PC-9 (cell line): ENCODE measurements at regions not wholly inside any gene's neighbourhood (a gene's known extent, or its start where the extent isn't known, plus 50 kb on each side); places are given as distances from the start of the nearest gene placed in this dataset.

Experiments
- BruUV-seq: library from RNA; stranded (reverse); fragments of 400-500 nt; replicated peaks from 2 replicates; lab custom pipeline; 2021; lab: Mats Ljungman, UMichigan
- CTCF ChIA-PET: fragments of 300-600 bp; sonication (Branson Sonifier 250); formaldehyde crosslinking; loops from one replicate; lab custom pipeline; 2022; ENCODE audit warnings: antibody characterized with exemption; lab: Charles Lee
- POLR2A ChIA-PET: fragments of 300-600 bp; sonication (Branson Sonifier 250); formaldehyde crosslinking; loops from one replicate; lab custom pipeline; 2022; ENCODE audit warnings: antibody characterized with exemption; ENCODE audit not compliant: unreplicated experiment; lab: Charles Lee
- DNase-seq, 2 experiments: peaks; one replicate each; pipeline versions ENCODE4 v3.0.0 to v3.0.0-alpha.2; 2015 to 2022; ENCODE audit warnings: mixed read lengths in 1 of 2
- H2AFZ ChIP-seq: fragments of 200-600 bp; sonication (generic); 2 replicates; pipeline ENCODE4 v1.8.1; 2017; ENCODE audit warnings: antibody characterized with exemption
- H3F3A ChIP-seq: fragments of 200-600 bp; sonication (generic); 2 replicates; pipeline ENCODE4 v1.8.1; 2017; ENCODE audit warnings: antibody characterized with exemption, mild to moderate bottlenecking, low read depth; ENCODE audit not compliant: insufficient read depth
- H3K27ac ChIP-seq: fragments of 200-600 bp; sonication (generic); 2 replicates; pipeline ENCODE4 v1.6.1; 2016; ENCODE audit warnings: mixed run types
- H3K27me3 ChIP-seq: fragments of 200-600 bp; sonication (generic); 2 replicates; pipeline ENCODE4 v1.6.1; 2016; ENCODE audit warnings: low read depth, mixed run types; ENCODE audit not compliant: insufficient read depth
- H3K36me3 ChIP-seq: fragments of 200-600 bp; sonication (generic); 2 replicates; pipeline ENCODE4 v1.6.1; 2016; ENCODE audit warnings: low read depth, mixed run types
- H3K4me1 ChIP-seq: fragments of 200-600 bp; sonication (generic); replicated peaks from 2 replicates; pipeline ENCODE4 v1.6.1; 2016; ENCODE audit warnings: mixed run types; ENCODE audit not compliant: insufficient read depth
- H3K4me2 ChIP-seq: fragments of 200-600 bp; sonication (generic); 2 replicates; pipeline ENCODE4 v1.6.1; 2017; ENCODE audit warnings: mixed run types
- H3K4me3 ChIP-seq: fragments of 200-600 bp; sonication (generic); 2 replicates; pipeline ENCODE4 v1.6.1; 2016; ENCODE audit warnings: mixed run types
- H3K79me2 ChIP-seq: fragments of 200-600 bp; sonication (generic); 2 replicates; pipeline ENCODE4 v1.6.1; 2017; ENCODE audit warnings: low read depth, mixed run types
- H3K9me2 ChIP-seq: fragments of 200-600 bp; sonication (generic); 2 replicates; pipeline ENCODE4 v1.8.1; 2017; ENCODE audit warnings: mild to moderate bottlenecking; ENCODE audit not compliant: insufficient read depth
- H3K9me3 ChIP-seq: fragments of 200-600 bp; sonication (generic); 2 replicates; pipeline ENCODE4 v1.8.1; 2016; ENCODE audit warnings: low read depth; ENCODE audit not compliant: insufficient read depth
- H4K20me1 ChIP-seq: fragments of 200-600 bp; sonication (generic); 2 replicates; pipeline ENCODE4 v1.8.1; 2017; ENCODE audit not compliant: insufficient read depth
- CTCF ChIP-seq: fragments of 200-600 bp; sonication (generic); conservative IDR thresholded peaks from 2 replicates; pipeline ENCODE4 v1.6.1; 2017; ENCODE audit warnings: mixed run types, antibody characterized with exemption, mild to moderate bottlenecking, moderate library complexity
- EZH2 ChIP-seq: fragments of 200-600 bp; sonication (generic); IDR thresholded peaks from 2 replicates; pipeline ENCODE4 v1.8.0; 2017; ENCODE audit warnings: antibody characterized with exemption, low read depth
- intact Hi-C: fragments of 100-400 bp; cut with micrococcal nuclease; formaldehyde crosslinking; loops from one replicate; pipeline ENCODE4 v1.10.0; 2022; ENCODE audit not compliant: unreplicated experiment

GRCh38 chr13:75149776-75150175 lies 332.2 kb downstream of the TBC1D4 start:
- H3K4me3 ChIP-seq, result no peak overlapping the region
- no peaks in the 10 kb centered on the region for H3K36me3 ChIP-seq
- H3K27me3 ChIP-seq, result no peaks in the 10 kb centered on the region
- ChIA-PET POLR2A (no interaction called here), CTCF (no interaction called here)
- BruUV-seq, result no TSS peak
- no peak for DNase-seq
- no peaks in the 10 kb centered on the region for H3F3A ChIP-seq
- H3K9me2 ChIP-seq, result no peaks in the 10 kb centered on the region
- H3K9me3 ChIP-seq, result no peaks in the 10 kb centered on the region
- no peaks in the 10 kb centered on the region for H3K4me1 ChIP-seq
- no peak overlapping the region for H3K4me2 ChIP-seq
- no peak overlapping the region for H3K27ac ChIP-seq
- TF ChIP-seq CTCF (no peak), EZH2 (no peak)
- H2AFZ ChIP-seq, result no peak overlapping the region
- intact Hi-C loops, result no loop called here
- H4K20me1 ChIP-seq, result no peaks in the 10 kb centered on the region
- no peaks in the 10 kb centered on the region for H3K79me2 ChIP-seq

GRCh38 chr13:75147946-75148345 lies 334.0 kb downstream of the TBC1D4 start:
- ChIA-PET POLR2A (no interaction called here), CTCF (no interaction called here)
- Histone ChIP-seq H3F3A (no peaks in the 10 kb centered on the region), H3K9me2 (no peaks in the 10 kb centered on the region; the same call in 1 of the 2 replicates), H4K20me1 (no peaks in the 10 kb centered on the region), H3K9me3 (no peaks in the 10 kb centered on the region), H3K4me3 (no peak overlapping the region), H3K27me3 (no peaks in the 10 kb centered on the region), H3K79me2 (no peaks in the 10 kb centered on the region), H3K4me1 (no peaks in the 10 kb centered on the region), H2AFZ (no peak overlapping the region), H3K4me2 (no peak overlapping the region), H3K36me3 (no peaks in the 10 kb centered on the region), H3K27ac (no peak overlapping the region)
- DNase-seq, result no peak
- intact Hi-C loops, result no loop called here
- no TSS peak for BruUV-seq
- TF ChIP-seq EZH2, result no peak
- no peak for TF ChIP-seq CTCF

- H3F3A ChIP-seq, result no peaks in the 10 kb centered on the region
- CTCF ChIA-PET, result no interaction called here
- no peak for DNase-seq
Observed at GRCh38 chr13:75146436-75146835, 335.5 kb downstream of the TBC1D4 start.

More at GRCh38 chr13:75146436-75146835, 335.5 kb downstream of the TBC1D4 start:
- intact Hi-C loops, result no loop called here
- no TSS peak for BruUV-seq
- Histone ChIP-seq H3K4me3 (no peak overlapping the region), H3K9me2 (no peaks in the 10 kb centered on the region; the same call in 1 of the 2 replicates), H4K20me1 (no peaks in the 10 kb centered on the region), H3K4me2 (no peak overlapping the region), H3K27me3 (no peaks in the 10 kb centered on the region), H3K27ac (no peak overlapping the region), H3K9me3 (no peaks in the 10 kb centered on the region), H3K36me3 (no peaks in the 10 kb centered on the region), H3K79me2 (no peaks in the 10 kb centered on the region), H3K4me1 (no peaks in the 10 kb centered on the region), H2AFZ (no peak overlapping the region)
- POLR2A ChIA-PET, result no interaction called here
- TF ChIP-seq EZH2, result no peak
- no peak for TF ChIP-seq CTCF
